Astrocyte of the cerebellum (primary cell): ENCODE measurements at regions not wholly inside any gene's neighbourhood (a gene's known extent, or its start where the extent isn't known, plus 50 kb on each side); places are given as distances from the start of the nearest gene placed in this dataset.

Experiments used
- DNase-seq: peaks from one replicate; pipeline ENCODE4 v3.0.0-alpha.2; 2011; ENCODE audit warnings: low read depth
- H3K4me3 ChIP-seq: 2 replicates; pipeline ENCODE4 v1.5.1; 2011; ENCODE audit warnings: mild to moderate bottlenecking, low read depth, low read length, moderate library complexity
- CTCF ChIP-seq: IDR thresholded peaks from 2 replicates; pipeline ENCODE4 v1.5.1; 2012; ENCODE audit warnings: low read length, low read depth, moderate library complexity, mild to moderate bottlenecking; ENCODE audit errors: missing control alignments
- in situ Hi-C: cut with HindIII; loops from 2 replicates; pipeline ENCODE4 v1.10.0; 2017; ENCODE audit warnings: low sequenced_read_pairs

GRCh38 chr13:40313269-40314200, 352.9 kb downstream of the FOXO1 start:
- in situ Hi-C loops = no loop called here
- no peak for DNase-seq
- TF ChIP-seq CTCF = no peak
- H3K4me3 ChIP-seq = no peak overlapping the region

- no peak for DNase-seq
- in situ Hi-C loops = no loop called here
- H3K4me3 ChIP-seq = no peak overlapping the region
- TF ChIP-seq CTCF = no peak
These were observed 350.9 kb downstream of the FOXO1 start for GRCh38 chr13:40315416-40316064.

GRCh38 chr13:40316301-40316700, 350.1 kb downstream of the FOXO1 start:
- DNase-seq = no peak
- TF ChIP-seq CTCF = no peak
- H3K4me3 ChIP-seq = no peak overlapping the region
- in situ Hi-C loops = no loop called here

GRCh38 chr13:40317980-40318327, 348.5 kb downstream of the FOXO1 start:
- in situ Hi-C loops = no loop called here
- DNase-seq = no peak
- H3K4me3 ChIP-seq = no peak overlapping the region
- TF ChIP-seq CTCF = no peak

- in situ Hi-C loops = no loop called here
- H3K4me3 ChIP-seq = no peak overlapping the region
- TF ChIP-seq CTCF = no peak
- no peak for DNase-seq
These were observed 348.1 kb downstream of the FOXO1 start for GRCh38 chr13:40318366-40318765.

- in situ Hi-C loops = no loop called here
- H3K4me3 ChIP-seq = no peak overlapping the region
- no peak for DNase-seq
- TF ChIP-seq CTCF = no peak
These were observed 346.5 kb downstream of the FOXO1 start for GRCh38 chr13:40319699-40320579.
